ENCODE measurements at regions not wholly inside any gene's neighbourhood (a gene's known extent, or its start where the extent isn't known, plus 50 kb on each side); places are given as distances from the start of the nearest gene placed in this dataset.
"Not testable (repeated sequence)": the region's sequence is repeated elsewhere in the genome, so short reads cannot be mapped to it uniquely, and the experiment has no call there.

GRCh38 chr1:117714546-117714945 lies 108.7 kb downstream of the TENT5C start:
- TF ChIP-seq CTCF (IDR thresholded peaks at IDR 0.05; ENCODE audit: insufficient read depth, low read depth, low read length) = no peak
- CTCF ChIA-PET = no interaction called here
- H3K4me3 ChIP-seq (ENCODE audit: low read depth, low read length) = no peak overlapping the region
- POLR2A ChIA-PET = no interaction called here
- DNase-seq (ENCODE audit: low read depth) = no peak
- H3K27me3 ChIP-seq (ENCODE audit: control insufficient read depth, insufficient read depth, low read length) = no peaks in the 10 kb centered on the region
- H3K36me3 ChIP-seq (ENCODE audit: control insufficient read depth, insufficient read depth, low read length) = no peaks in the 10 kb centered on the region

- H3K36me3 ChIP-seq (ENCODE audit: control insufficient read depth, insufficient read depth, low read length); H3K4me3 ChIP-seq (ENCODE audit: low read depth, low read length); H3K27me3 ChIP-seq (ENCODE audit: control insufficient read depth, insufficient read depth, low read length); CTCF ChIA-PET; POLR2A ChIA-PET; DNase-seq (ENCODE audit: low read depth): not testable (repeated sequence)
Measured at GRCh38 chr1:117716030-117716429, 110.2 kb downstream of the TENT5C start.

- H3K36me3 ChIP-seq (ENCODE audit: control insufficient read depth, insufficient read depth, low read length); DNase-seq (ENCODE audit: low read depth); H3K4me3 ChIP-seq (ENCODE audit: low read depth, low read length); POLR2A ChIA-PET; H3K27me3 ChIP-seq (ENCODE audit: control insufficient read depth, insufficient read depth, low read length); CTCF ChIA-PET: not testable (repeated sequence)
Measured at GRCh38 chr1:117717980-117718379, 112.1 kb downstream of the TENT5C start.

- POLR2A ChIA-PET; H3K4me3 ChIP-seq (ENCODE audit: low read depth, low read length); DNase-seq (ENCODE audit: low read depth); H3K27me3 ChIP-seq (ENCODE audit: control insufficient read depth, insufficient read depth, low read length); CTCF ChIA-PET; H3K36me3 ChIP-seq (ENCODE audit: control insufficient read depth, insufficient read depth, low read length): not testable (repeated sequence)
Measured at GRCh38 chr1:117718596-117718995, 112.7 kb downstream of the TENT5C start.

GRCh38 chr1:117719004-117719403 lies 113.2 kb downstream of the TENT5C start:
- Histone ChIP-seq H3K27me3 (ENCODE audit: control insufficient read depth, insufficient read depth, low read length) (no peaks in the 10 kb centered on the region), H3K4me3 (ENCODE audit: low read depth, low read length) (no peak overlapping the region), H3K36me3 (ENCODE audit: control insufficient read depth, insufficient read depth, low read length) (no peaks in the 10 kb centered on the region)
- TF ChIP-seq CTCF (IDR thresholded peaks at IDR 0.05; ENCODE audit: insufficient read depth, low read depth, low read length) = no peak
- CTCF ChIA-PET = interaction anchor here (1.5 kb wide), 1 partner anchor 8 kb away, joined by 4 read pairs; no protein-coding TSS in a partner anchor
- POLR2A ChIA-PET = no interaction called here
- no peak for DNase-seq (ENCODE audit: low read depth)

GRCh38 chr1:117732065-117732797 lies 126.4 kb downstream of the TENT5C start:
- Histone ChIP-seq H3K27me3 (ENCODE audit: control insufficient read depth, insufficient read depth, low read length) (no peaks in the 10 kb centered on the region; the same call in 1 of the 2 replicates), H3K36me3 (ENCODE audit: control insufficient read depth, insufficient read depth, low read length) (no peaks in the 10 kb centered on the region), H3K4me3 (ENCODE audit: low read depth, low read length) (no peak overlapping the region)
- POLR2A ChIA-PET = no interaction called here
- CTCF ChIA-PET = interaction anchor here (0.7 to 1.1 kb wide), 4 partner anchors 23 to 197 kb away, joined by 3 read pairs; no protein-coding TSS in a partner anchor
- no peak for DNase-seq (ENCODE audit: low read depth)
- no peak for TF ChIP-seq CTCF (IDR thresholded peaks at IDR 0.05; ENCODE audit: insufficient read depth, low read depth, low read length)

- TF ChIP-seq CTCF (IDR thresholded peaks at IDR 0.05; ENCODE audit: insufficient read depth, low read depth, low read length) = no peak
- Histone ChIP-seq H3K27me3 (ENCODE audit: control insufficient read depth, insufficient read depth, low read length) (no peaks in the 10 kb centered on the region; the same call in 1 of the 2 replicates), H3K4me3 (ENCODE audit: low read depth, low read length) (no peak overlapping the region), H3K36me3 (ENCODE audit: control insufficient read depth, insufficient read depth, low read length) (no peaks in the 10 kb centered on the region)
- ChIA-PET POLR2A (no interaction called here), CTCF (interaction anchor here (1.0 kb wide), 1 partner anchor 23 kb away, joined by 3 read pairs; no protein-coding TSS in a partner anchor)
- no peak for DNase-seq (ENCODE audit: low read depth)
Measured at GRCh38 chr1:117732956-117733355, 127.1 kb downstream of the TENT5C start.

Measured in BJ (cell line).